ENCODE measurements at regions not wholly inside any gene's neighbourhood (a gene's known extent, or its start where the extent isn't known, plus 50 kb on each side); places are given as distances from the start of the nearest gene placed in this dataset.
"Not testable (repeated sequence)": the region's sequence is repeated elsewhere in the genome, so short reads cannot be mapped to it uniquely, and the experiment has no call there.

DNA sequence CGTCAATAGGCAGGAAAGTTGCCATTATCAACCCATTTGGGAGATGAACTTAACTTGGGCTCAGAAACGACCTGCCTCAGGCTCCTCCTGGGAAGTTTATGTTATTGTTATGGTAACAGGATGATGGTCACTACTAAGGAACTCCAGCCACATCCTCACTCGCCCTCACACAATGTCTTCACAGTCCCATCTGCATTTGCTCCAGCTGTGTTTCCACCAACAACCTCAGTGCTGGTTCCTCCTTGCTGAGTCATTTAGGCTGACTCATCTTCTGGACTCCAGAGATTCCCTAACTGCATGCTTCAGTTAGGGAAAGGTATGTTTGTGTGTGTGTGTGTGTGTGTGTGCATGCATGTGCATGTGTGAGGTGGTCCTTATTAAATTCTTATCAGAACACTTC lies 293.4 kb upstream of the BOD1L1 start:
- in situ Hi-C loops (cut with MboI; ENCODE audit: low sequenced_read_pairs, unreplicated experiment): no loop called here
- TF ChIP-seq, protein P1, sequence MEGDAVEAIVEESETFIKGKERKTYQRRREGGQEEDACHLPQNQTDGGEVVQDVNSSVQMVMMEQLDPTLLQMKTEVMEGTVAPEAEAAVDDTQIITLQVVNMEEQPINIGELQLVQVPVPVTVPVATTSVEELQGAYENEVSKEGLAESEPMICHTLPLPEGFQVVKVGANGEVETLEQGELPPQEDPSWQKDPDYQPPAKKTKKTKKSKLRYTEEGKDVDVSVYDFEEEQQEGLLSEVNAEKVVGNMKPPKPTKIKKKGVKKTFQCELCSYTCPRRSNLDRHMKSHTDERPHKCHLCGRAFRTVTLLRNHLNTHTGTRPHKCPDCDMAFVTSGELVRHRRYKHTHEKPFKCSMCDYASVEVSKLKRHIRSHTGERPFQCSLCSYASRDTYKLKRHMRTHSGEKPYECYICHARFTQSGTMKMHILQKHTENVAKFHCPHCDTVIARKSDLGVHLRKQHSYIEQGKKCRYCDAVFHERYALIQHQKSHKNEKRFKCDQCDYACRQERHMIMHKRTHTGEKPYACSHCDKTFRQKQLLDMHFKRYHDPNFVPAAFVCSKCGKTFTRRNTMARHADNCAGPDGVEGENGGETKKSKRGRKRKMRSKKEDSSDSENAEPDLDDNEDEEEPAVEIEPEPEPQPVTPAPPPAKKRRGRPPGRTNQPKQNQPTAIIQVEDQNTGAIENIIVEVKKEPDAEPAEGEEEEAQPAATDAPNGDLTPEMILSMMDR (IDR thresholded peaks at IDR 0.05; ENCODE audit: borderline replicate concordance, control extremely low read depth, extremely low read depth, insufficient read depth, missing control alignments): no peak
- DNase-seq (ENCODE audit: low spot score): no peak

- TF ChIP-seq, protein P1 (IDR thresholded peaks at IDR 0.05; ENCODE audit: borderline replicate concordance, control extremely low read depth, extremely low read depth, insufficient read depth, missing control alignments): no peak
- in situ Hi-C loops (cut with MboI; ENCODE audit: low sequenced_read_pairs, unreplicated experiment): no loop called here
- DNase-seq (ENCODE audit: low spot score): no peak
Measured at GRCh38 chr4:13921805-13922204, 294.3 kb upstream of the BOD1L1 start.

DNA sequence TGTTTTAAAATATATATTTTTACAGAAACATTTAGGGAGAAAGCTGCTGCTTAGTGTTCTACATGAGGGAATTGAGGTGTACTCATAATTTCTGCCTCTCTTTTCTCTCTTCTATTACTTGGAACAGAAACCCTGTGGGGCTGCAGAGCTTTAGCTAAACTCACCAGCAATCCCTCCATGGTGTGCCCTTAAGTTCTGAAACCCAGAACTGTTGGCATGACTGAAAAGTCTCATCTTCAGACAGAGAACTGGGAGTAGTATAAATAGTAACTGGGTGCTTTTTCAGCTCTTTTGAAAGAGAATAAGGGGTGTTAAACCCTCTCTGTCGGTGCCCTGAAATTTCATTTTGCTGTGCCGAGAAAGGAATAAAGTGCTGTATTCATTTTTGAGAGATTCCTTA lies 294.9 kb upstream of the BOD1L1 start:
- TF ChIP-seq, protein P1 (IDR thresholded peaks at IDR 0.05; ENCODE audit: borderline replicate concordance, control extremely low read depth, extremely low read depth, insufficient read depth, missing control alignments): no peak
- no peak for DNase-seq (ENCODE audit: low spot score)
- in situ Hi-C loops (cut with MboI; ENCODE audit: low sequenced_read_pairs, unreplicated experiment): no loop called here

- TF ChIP-seq, protein P1 (IDR thresholded peaks at IDR 0.05; ENCODE audit: borderline replicate concordance, control extremely low read depth, extremely low read depth, insufficient read depth, missing control alignments): no peak
Measured at GRCh38 chr4:13922873-13923645, 295.5 kb upstream of the BOD1L1 start.

DNA sequence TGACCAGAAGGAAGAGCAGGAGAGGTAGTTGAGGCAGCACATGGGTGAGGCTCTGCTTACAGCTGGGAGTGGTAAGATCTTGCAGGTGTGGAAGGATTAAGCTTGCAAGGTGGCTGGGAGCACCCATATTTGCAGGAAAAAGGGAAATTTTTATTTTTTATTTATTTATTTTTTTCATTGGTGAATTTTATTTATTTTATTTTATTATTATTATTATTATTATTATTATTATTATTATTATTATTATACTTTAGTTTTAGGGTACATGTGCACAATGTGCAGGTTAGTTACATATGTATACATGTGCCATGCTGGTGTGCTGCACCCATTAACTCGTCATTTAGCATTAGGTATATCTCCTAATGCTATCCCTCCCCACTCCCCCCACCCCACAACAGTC lies 297.4 kb upstream of the BOD1L1 start:
- in situ Hi-C loops (cut with MboI; ENCODE audit: low sequenced_read_pairs, unreplicated experiment); DNase-seq (ENCODE audit: low spot score): not testable (repeated sequence)

More at GRCh38 chr4:13922873-13923645, 295.5 kb upstream of the BOD1L1 start:
- in situ Hi-C loops (cut with MboI; ENCODE audit: low sequenced_read_pairs, unreplicated experiment): no loop called here
- DNase-seq (ENCODE audit: low spot score): no peak

GRCh38 chr4:13928214-13928613 lies 300.7 kb upstream of the BOD1L1 start:
- TF ChIP-seq, protein P1 (IDR thresholded peaks at IDR 0.05; ENCODE audit: borderline replicate concordance, control extremely low read depth, extremely low read depth, insufficient read depth, missing control alignments): no peak
- in situ Hi-C loops (cut with MboI; ENCODE audit: low sequenced_read_pairs, unreplicated experiment): no loop called here
- DNase-seq (ENCODE audit: low spot score): no peak

- in situ Hi-C loops (cut with MboI; ENCODE audit: low sequenced_read_pairs, unreplicated experiment): no loop called here
- TF ChIP-seq, protein P1 (IDR thresholded peaks at IDR 0.05; ENCODE audit: borderline replicate concordance, control extremely low read depth, extremely low read depth, insufficient read depth, missing control alignments): no peak
- DNase-seq (ENCODE audit: low spot score): no peak
Measured at GRCh38 chr4:13930155-13930554, 302.6 kb upstream of the BOD1L1 start.
